ENCODE measurements at regions not wholly inside any gene's neighbourhood (a gene's known extent, or its start where the extent isn't known, plus 50 kb on each side); places are given as distances from the start of the nearest gene placed in this dataset.
"Not testable (repeated sequence)": the region's sequence is repeated elsewhere in the genome, so short reads cannot be mapped to it uniquely, and the experiment has no call there.

DNA sequence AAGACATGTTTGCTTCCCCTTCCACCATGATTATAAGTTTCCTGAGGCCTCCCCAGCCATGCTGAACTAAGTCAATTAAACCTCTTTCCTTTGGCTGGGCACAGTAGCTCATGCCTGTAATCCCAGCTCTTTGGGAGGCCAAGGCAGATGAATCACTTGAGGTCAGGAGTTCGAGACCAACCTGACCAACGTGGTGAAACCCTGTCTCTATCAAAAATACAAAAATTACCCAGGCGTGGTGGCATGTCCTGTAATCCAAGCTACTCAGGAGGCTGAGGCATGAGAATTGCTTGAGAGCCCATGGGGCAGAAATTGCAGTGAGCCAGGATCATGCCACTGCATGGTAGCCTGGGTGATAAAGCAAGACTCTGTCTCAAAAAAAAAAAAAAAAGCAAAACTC lies 130.2 kb upstream of the CDKN3 start:
- H3K4me1 Mint-ChIP-seq, POLR2A ChIA-PET, H3K27ac Mint-ChIP-seq, H3K36me3 Mint-ChIP-seq, ATAC-seq, H3K4me3 Mint-ChIP-seq, H3K9me3 Mint-ChIP-seq, DNase-seq: not testable (repeated sequence)
- H3K27me3 Mint-ChIP-seq = peaks cover 5 to 23% (median 18%) of the 10 kb centered on the region in 5 donors

DNA sequence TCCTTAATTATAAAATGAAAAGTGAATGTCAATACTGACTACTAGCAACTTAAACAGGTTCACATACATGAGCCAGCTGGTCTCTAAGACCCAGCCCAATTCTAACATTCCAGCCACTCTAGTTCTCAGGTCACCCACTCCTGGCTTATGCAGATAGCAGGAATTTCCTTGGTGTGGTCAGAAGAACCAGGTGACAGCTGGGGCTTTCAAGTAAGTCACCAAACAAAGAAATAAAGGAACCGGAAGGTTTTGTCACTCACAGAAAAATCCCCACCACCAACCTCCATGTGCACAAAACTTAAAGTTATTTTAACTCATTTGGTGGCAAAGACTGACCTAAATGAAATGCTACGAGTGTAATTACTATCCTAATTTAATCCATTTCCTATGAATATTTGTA lies 129.6 kb upstream of the CDKN3 start:
- Mint-ChIP-seq H3K27me3 (peaks cover 5 to 22% (median 18%) of the 10 kb centered on the region in 5 donors), H3K27ac (no peak overlapping the region), H3K36me3 (no peaks in the 10 kb centered on the region), H3K4me3 (no peak overlapping the region), H3K4me1 (peaks cover 0 to 6% (median 0%) of the 10 kb centered on the region in 4 donors), H3K9me3 (no peaks in the 10 kb centered on the region)
- no peak for ATAC-seq
- no peak for DNase-seq
- POLR2A ChIA-PET = no interaction called here

DNA sequence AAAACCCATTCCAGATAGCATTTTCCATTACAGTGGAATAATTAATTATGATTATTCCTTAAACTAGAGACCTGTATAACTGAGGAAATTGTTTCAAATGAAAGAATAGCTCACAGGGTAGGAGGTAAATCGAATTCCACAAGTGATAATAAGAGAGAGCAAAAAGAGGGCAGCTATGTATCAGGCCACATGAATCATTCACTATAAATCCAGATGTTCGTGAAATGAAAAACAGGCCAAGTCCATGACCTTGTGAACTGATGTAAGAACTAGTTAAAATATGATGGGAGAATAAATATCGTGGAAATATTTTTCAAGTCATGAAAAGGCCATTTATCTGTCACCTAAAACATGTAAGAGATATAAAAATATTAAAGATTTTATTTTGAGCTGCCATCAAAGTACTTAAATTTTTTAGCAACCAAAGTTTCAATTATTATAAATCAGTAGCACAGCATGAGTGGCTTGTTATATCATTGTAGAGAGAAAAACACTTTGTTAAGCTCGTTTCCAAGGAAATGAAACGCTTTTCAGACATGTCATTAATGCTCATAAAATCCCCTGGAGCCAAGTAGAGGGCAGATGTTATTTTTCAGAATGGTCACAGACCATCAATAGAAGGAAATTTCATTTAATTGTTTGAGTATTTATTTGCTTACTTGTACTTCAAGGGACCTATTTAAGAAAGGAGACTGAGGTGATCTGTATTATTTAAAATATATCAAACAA lies 120.6 kb upstream of the CDKN3 start:
- Mint-ChIP-seq H3K36me3 (no peaks in the 10 kb centered on the region), H3K4me3 (no peak overlapping the region), H3K27me3 (peaks cover 5 to 10% (median 7%) of the 10 kb centered on the region in 5 donors), H3K27ac (no peak overlapping the region), H3K9me3 (peaks cover 0 to 6% (median 0%) of the 10 kb centered on the region in 9 donors), H3K4me1 (no peaks in the 10 kb centered on the region)
- POLR2A ChIA-PET = no interaction called here
- DNase-seq (no peak), ATAC-seq (no peak)

DNA sequence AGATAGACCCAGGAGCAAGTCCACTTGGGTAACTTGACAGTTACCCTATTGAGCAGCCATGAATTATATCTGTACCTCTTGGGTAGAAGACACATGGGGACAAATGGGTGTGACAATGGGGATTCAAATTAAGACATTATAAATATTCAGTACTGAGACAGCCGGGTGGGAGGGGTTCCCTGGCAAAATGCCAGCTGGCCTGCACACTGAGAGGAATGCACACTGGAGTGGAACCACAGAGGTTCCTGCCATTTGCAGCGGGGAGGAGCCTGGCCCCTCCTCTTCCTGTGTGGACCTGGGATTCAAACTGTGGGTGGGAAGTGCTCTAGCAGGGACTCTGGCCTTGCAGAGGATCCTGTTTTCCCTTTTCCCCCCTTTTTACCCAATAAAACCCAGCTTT lies 118.7 kb upstream of the CDKN3 start:
- Mint-ChIP-seq H3K27ac (no peak overlapping the region), H3K9me3 (peaks cover 0 to 6% (median 0%) of the 10 kb centered on the region in 9 donors), H3K4me1 (no peaks in the 10 kb centered on the region), H3K36me3 (no peaks in the 10 kb centered on the region), H3K4me3 (no peak overlapping the region), H3K27me3 (peaks cover 5 to 10% (median 8%) of the 10 kb centered on the region in 5 donors)
- DNase-seq (no peak), ATAC-seq (no peak)
- POLR2A ChIA-PET = no interaction called here

DNA sequence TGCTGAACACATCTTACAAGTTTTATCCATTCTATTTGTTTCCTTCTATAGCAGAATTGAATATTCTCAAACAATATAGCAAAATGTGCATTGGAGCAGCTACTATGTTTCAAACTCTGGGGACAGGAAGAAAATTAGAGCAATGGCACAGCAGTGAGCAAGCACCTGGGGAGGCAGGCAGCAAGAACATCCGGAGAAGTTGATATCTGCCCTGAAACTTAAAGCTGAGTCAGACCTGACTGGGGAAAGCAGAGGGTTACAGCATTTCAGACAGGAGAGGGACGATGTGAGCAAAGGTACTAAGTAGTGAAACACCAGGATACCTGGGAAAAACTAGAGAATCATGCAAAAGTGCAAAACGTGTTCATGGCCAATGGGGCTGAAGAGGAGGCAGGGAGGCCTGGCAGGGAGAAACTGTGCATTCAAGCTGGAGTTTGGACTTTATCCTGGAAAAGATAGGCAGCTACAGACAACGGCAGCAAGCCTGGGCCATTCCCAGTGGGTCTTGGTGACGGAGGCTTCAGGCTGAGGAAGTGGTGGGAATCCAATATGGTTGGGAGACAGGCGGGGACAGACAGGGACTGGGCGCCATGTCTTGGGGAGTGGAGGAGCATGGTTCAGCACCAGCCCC lies 118.0 kb upstream of the CDKN3 start:
- peaks cover 0 to 6% (median 0%) of the 10 kb centered on the region in 9 donors for H3K9me3 Mint-ChIP-seq
- POLR2A ChIA-PET = no interaction called here
- no peak overlapping the region for H3K4me3 Mint-ChIP-seq
- peaks cover 7 to 10% (median 9%) of the 10 kb centered on the region in 5 donors for H3K27me3 Mint-ChIP-seq
- no peaks in the 10 kb centered on the region for H3K4me1 Mint-ChIP-seq
- H3K27ac Mint-ChIP-seq = no peak overlapping the region
- no peaks in the 10 kb centered on the region for H3K36me3 Mint-ChIP-seq
- ATAC-seq (no peak), DNase-seq (no peak)

DNA sequence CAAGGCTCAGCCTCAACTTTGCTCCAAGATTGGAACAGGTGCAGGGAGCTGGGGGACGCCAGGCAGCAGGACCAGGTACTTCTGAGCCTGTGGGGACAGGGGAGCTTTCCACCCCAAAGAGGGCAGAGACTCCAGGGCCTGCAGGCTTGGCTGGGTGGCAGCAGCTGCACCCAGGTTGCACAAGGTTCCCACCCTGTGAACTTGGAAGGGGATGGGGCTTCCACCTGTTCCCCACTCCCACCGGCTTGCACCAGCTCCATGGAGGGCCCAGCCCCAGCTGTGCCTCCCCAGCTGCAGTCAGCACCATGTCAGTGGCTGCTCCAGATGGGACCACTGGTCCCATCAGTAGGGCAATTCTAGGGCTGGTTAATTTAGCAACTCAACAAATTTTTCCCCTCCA lies 114.0 kb upstream of the CDKN3 start:
- Mint-ChIP-seq H3K36me3 (peaks cover 0 to 5% (median 0%) of the 10 kb centered on the region in 3 donors), H3K27me3 (peaks cover 5 to 19% (median 12%) of the 10 kb centered on the region in 5 donors)

DNA sequence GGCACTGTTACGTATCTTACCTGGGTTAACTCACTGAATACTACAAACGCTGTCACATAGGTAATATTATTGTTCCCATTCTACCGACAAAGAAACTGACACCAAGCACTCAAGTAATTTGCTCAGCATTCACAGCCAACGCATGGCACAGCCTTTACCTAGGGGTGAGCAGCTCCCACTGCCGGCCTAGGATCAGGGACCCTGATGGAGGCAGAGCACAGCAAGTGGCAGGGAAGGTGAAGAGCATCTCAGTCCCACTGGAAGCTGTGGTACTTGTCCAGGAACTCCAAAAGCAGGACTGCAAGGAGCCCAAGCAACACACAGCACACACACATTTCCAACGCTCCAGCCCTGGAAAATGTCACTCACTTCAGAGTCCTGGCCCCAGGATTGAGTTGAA lies 111.8 kb upstream of the CDKN3 start:
- Mint-ChIP-seq H3K27me3 (peaks cover 6 to 19% (median 13%) of the 10 kb centered on the region in 5 donors), H3K9me3 (peaks cover 0 to 2% (median 0%) of the 10 kb centered on the region in 9 donors), H3K36me3 (peaks cover 0 to 5% (median 0%) of the 10 kb centered on the region in 3 donors), H3K27ac (no peak overlapping the region), H3K4me3 (no peak overlapping the region), H3K4me1 (no peaks in the 10 kb centered on the region)
- ATAC-seq (no peak), DNase-seq (no peak)
- POLR2A ChIA-PET = no interaction called here

More for the DNA sequence above, 114.0 kb upstream of the CDKN3 start:
- Mint-ChIP-seq H3K27ac (no peak overlapping the region), H3K4me3 (no peak overlapping the region), H3K9me3 (peaks cover 0 to 2% (median 0%) of the 10 kb centered on the region in 9 donors), H3K4me1 (no peaks in the 10 kb centered on the region)
- POLR2A ChIA-PET = no interaction called here
- ATAC-seq = no peak
- DNase-seq = no peak

DNA sequence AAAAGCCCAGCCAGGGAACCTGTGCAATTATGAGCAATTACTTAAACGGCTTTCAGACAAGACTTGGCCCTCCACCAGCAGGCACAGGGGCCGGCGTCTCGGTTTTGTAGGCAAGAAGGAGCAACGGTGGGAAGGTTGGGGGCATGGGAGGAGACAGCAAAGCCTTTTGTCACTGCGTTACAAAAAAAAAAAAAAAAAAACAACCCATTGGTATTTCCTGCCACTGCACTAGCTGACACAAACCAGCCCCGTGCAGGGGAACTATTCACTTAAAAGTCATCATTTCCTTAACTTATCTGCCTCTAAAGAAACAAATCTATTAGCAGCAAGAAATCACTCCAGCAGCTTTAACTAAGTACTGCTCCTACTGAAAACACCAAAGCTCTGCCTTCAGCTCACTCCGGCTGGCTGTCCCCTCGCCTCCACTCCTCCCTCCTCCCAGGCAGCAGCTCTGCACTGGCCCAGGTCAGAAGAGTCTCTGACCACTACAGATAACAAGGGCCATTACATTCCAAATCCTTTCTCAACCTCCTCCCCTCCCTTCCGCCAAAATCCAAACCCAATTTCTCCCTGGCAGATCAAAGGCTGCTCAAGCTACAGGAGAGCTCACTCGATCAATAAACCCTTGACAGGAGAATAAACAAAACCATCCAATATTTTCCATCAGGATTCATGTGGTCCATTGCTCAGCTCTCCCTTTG lies 105.2 kb upstream of the CDKN3 start:
- Mint-ChIP-seq H3K4me3 (no peak overlapping the region), H3K4me1 (no peaks in the 10 kb centered on the region), H3K9me3 (peaks cover 0 to 6% (median 3%) of the 10 kb centered on the region in 9 donors), H3K27me3 (peaks cover 9 to 34% (median 15%) of the 10 kb centered on the region in 5 donors), H3K27ac (no peak overlapping the region), H3K36me3 (peaks cover 0 to 5% (median 0%) of the 10 kb centered on the region in 3 donors)
- no peak for ATAC-seq
- no peak for DNase-seq
- POLR2A ChIA-PET = no interaction called here

DNA sequence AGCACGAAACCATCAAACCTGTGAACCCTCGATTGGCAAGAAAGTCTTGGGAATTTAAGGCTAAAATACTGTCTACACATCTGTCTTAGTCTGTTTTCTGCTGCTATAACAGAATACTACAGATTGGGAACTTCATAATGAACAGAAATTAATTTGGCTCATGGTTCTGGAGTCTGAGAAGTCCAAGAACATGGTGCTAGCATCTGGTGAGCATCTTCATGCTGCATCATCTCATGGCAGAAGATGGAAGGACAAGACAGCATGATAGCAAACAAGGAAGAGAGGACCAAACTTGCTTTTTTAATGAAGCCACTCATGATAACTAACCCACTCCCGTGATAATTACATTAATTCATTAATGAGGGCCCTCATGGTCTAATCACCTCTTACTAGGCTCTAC lies 102.0 kb upstream of the CDKN3 start:
- no peak for ATAC-seq

DNA sequence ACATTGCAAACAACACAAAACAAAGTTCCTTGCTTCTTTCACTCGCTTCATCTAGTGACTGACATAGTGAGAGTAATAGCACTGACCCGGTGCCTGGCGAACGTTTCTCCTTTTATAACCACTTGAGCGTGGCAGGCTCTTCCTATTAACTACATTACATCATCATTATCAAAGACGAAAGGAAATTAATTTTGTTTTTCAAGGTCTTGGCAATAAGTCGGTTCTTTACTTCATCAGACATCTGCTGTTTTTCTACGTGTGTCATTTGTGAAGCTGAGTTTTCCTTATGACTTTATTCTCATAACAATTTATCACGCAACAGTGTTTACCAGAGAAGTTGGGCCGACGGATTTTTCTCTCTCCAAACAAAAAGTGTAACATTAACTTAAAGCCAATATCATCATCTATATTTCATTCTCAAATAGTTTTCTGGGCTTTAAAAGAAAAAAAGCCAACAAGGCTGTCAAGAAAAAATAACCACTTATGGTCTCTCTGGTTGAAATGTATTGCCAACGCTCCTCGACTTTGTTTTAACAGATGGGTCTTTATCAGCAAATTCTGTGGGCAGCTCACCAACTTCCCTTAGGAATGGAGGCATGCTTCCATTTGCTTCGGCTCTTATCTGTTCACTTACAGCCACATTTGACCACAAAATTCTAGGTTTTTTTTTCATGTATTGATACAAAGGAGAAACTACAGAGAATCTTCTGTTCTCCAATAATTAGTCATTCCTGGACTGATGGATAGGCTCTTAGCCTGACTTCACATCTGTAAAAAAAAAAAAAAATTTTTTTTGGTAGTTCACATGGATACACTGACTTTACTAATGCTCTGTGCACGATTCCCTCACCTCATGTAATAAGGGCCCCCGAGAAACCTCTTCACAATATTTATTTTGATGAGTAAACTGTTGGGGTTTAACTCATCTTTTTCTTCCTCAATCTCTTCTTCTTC lies 97.1 kb upstream of the CDKN3 start:
- Mint-ChIP-seq H3K4me3 (no peak overlapping the region), H3K27ac (no peak overlapping the region), H3K4me1 (no peaks in the 10 kb centered on the region), H3K27me3 (peaks cover 10 to 43% (median 25%) of the 10 kb centered on the region in 5 donors), H3K36me3 (no peaks in the 10 kb centered on the region), H3K9me3 (peaks cover 0 to 4% (median 2%) of the 10 kb centered on the region in 9 donors)
- POLR2A ChIA-PET = no interaction called here
- ATAC-seq (no peak), DNase-seq (no peak)

More for the DNA sequence above, 102.0 kb upstream of the CDKN3 start:
- H3K4me3 Mint-ChIP-seq = no peak overlapping the region
- H3K27ac Mint-ChIP-seq = no peak overlapping the region
- H3K27me3 Mint-ChIP-seq = peaks cover 14 to 43% (median 24%) of the 10 kb centered on the region in 5 donors
- no peak for DNase-seq
- POLR2A ChIA-PET = no interaction called here
- no peaks in the 10 kb centered on the region for H3K36me3 Mint-ChIP-seq
- H3K9me3 Mint-ChIP-seq = peaks cover 0 to 6% (median 3%) of the 10 kb centered on the region in 9 donors
- no peaks in the 10 kb centered on the region for H3K4me1 Mint-ChIP-seq

DNA sequence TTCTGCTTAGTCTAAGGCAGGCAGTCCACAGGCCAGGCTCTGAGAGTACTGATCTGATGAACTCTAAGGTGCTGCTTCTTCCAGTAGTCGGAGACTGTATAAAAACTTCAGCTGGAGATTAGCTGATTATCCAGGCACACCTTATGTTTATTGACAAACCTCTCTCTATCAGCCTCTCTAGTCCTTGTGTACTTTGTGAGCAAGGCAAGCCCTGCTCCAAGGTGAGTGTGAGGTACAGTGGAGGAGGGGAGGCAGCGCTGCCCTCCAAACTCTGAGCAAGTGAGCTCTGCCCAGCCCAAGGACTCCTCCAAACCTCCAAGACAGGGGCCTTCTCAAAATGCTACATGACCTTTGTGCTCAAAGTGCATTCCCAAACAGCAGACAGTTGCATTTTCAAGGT lies 95.9 kb upstream of the CDKN3 start:
- Mint-ChIP-seq H3K9me3 (no peaks in the 10 kb centered on the region), H3K27ac (no peak overlapping the region), H3K4me1 (no peaks in the 10 kb centered on the region), H3K27me3 (peaks cover 11 to 50% (median 20%) of the 10 kb centered on the region in 5 donors), H3K36me3 (no peaks in the 10 kb centered on the region), H3K4me3 (no peak overlapping the region)
- DNase-seq = no peak
- POLR2A ChIA-PET = no interaction called here
- no peak for ATAC-seq

DNA sequence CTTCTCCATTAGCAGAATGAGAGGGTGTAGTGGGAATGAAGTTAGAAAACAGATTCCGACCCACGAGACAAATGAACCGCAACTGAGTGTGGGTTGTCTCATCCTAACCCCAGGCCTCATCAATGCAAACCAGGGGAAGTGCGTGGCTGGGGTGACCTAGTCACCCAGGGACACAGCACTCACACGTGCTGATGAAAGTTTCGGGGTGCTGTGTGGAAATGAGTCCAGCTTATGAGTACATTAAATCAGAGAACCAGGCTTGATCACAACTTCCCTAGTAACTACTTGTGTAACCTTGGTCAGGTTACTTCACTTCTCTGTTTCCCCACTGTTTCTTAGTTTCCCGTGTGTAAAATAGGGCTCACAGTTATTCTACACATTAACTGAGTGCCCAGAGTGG lies 95.4 kb upstream of the CDKN3 start:
- no peaks in the 10 kb centered on the region for H3K4me1 Mint-ChIP-seq
- H3K4me3 Mint-ChIP-seq = no peak overlapping the region
- no peak overlapping the region for H3K27ac Mint-ChIP-seq
- H3K9me3 Mint-ChIP-seq = no peaks in the 10 kb centered on the region
- H3K36me3 Mint-ChIP-seq = no peaks in the 10 kb centered on the region
- DNase-seq (no peak), ATAC-seq (no peak)
- H3K27me3 Mint-ChIP-seq = peaks cover 10 to 50% (median 18%) of the 10 kb centered on the region in 5 donors
- POLR2A ChIA-PET = no interaction called here

All from naive thymus-derived CD8-positive, alpha-beta T cell (primary cell).